ENCODE measurements at regions not wholly inside any gene's neighbourhood (a gene's known extent, or its start where the extent isn't known, plus 50 kb on each side); places are given as distances from the start of the nearest gene placed in this dataset.
A peak's percentile ranks its signal among the peaks of the same experiment; 100 is the strongest.

- no peaks in the 10 kb centered on the region for H3K36me3 ChIP-seq (ENCODE audit: control insufficient read depth in 2 of 2, insufficient read depth in 1 of 2, low read length in 2 of 2)
Observed at GRCh38 chr15:89387140-89387903, 52.7 kb upstream of the POLG start.

GRCh38 chr15:89385596-89386331 lies 51.1 kb upstream of the POLG start:
- Histone ChIP-seq H3K36me3 (ENCODE audit: control insufficient read depth in 2 of 2, insufficient read depth in 1 of 2, low read length in 2 of 2) (no peaks in the 10 kb centered on the region), H3K4me1 (ENCODE audit: control insufficient read depth, insufficient read depth, low read length) (peaks cover 16% of the 10 kb centered on the region), H3K9me3 (ENCODE audit: control insufficient read depth, insufficient read depth, low read depth, low read length) (no peaks in the 10 kb centered on the region), H3K4me3 (ENCODE audit: low read depth, low read length) (no peak overlapping the region), H3K27ac (ENCODE audit: extremely low read depth, low read depth, low read length) (no peak overlapping the region)
- CTCF ChIA-PET: interaction anchor here (0.5 to 16.0 kb wide), 6 partner anchors 12 to 178 kb away, joined by 3 to 237 read pairs (median 3); no protein-coding TSS in a partner anchor
- no peak for TF ChIP-seq IKZF3 (tag by site-specific recombination; IDR thresholded peaks at IDR 0.05)
- no peak for TF ChIP-seq ZNF785 (tag by site-specific recombination; IDR thresholded peaks at IDR 0.05)
- no peak for TF ChIP-seq TSHZ1 (tag by site-specific recombination; IDR thresholded peaks at IDR 0.05; ENCODE audit: borderline replicate concordance)
- peak; percentile 51; the same call in 1 of the 2 replicates for TF ChIP-seq PRDM1 (tag by site-specific recombination; IDR thresholded peaks at IDR 0.05)
- POLR2A ChIA-PET: interaction anchor here (0.6 kb wide), 1 partner anchor 298 kb away, joined by 4 read pairs; the partner anchor contains the start of gene ABHD2

More at GRCh38 chr15:89387140-89387903, 52.7 kb upstream of the POLG start:
- no peaks in the 10 kb centered on the region for H3K9me3 ChIP-seq (ENCODE audit: control insufficient read depth, insufficient read depth, low read depth, low read length)
- no peak overlapping the region for H3K4me3 ChIP-seq (ENCODE audit: low read depth, low read length)
- H3K27ac ChIP-seq (ENCODE audit: extremely low read depth, low read depth, low read length): no peak overlapping the region
- TF ChIP-seq ZNF2 (tag by site-specific recombination; IDR thresholded peaks at IDR 0.05) (no peak), ZNF488 (tag by site-specific recombination; IDR thresholded peaks at IDR 0.05) (no peak), ZNF449 (tag by site-specific recombination; IDR thresholded peaks at IDR 0.05) (no peak), RBAK (tag by site-specific recombination; IDR thresholded peaks at IDR 0.05) (no peak), SCRT2 (tag by site-specific recombination; IDR thresholded peaks at IDR 0.05) (no peak), ZNF48 (tag by site-specific recombination; IDR thresholded peaks at IDR 0.05) (no peak), ZNF133 (tag by site-specific recombination; IDR thresholded peaks at IDR 0.05) (no peak), ZNF645 (tag by site-specific recombination; IDR thresholded peaks at IDR 0.05) (no peak), ZNF624 (tag by site-specific recombination; IDR thresholded peaks at IDR 0.05) (no peak), ZNF423 (tag by site-specific recombination; IDR thresholded peaks at IDR 0.05) (no peak), SP7 (tag by site-specific recombination; IDR thresholded peaks at IDR 0.05) (no peak), ZNF311 (tag by site-specific recombination; IDR thresholded peaks at IDR 0.05; ENCODE audit: borderline replicate concordance) (no peak), ZNF707 (tag by site-specific recombination; IDR thresholded peaks at IDR 0.05) (no peak), SETDB1 (IDR thresholded peaks at IDR 0.05; ENCODE audit: insufficient read length, low read length) (no peak), ZNF623 (tag by site-specific recombination; IDR thresholded peaks at IDR 0.05) (no peak), ZNF776 (tag by site-specific recombination; IDR thresholded peaks at IDR 0.05; ENCODE audit: borderline replicate concordance) (no peak), ZSCAN5A (tag by site-specific recombination; IDR thresholded peaks at IDR 0.05) (no peak), ZNF184 (tag by site-specific recombination; IDR thresholded peaks at IDR 0.05) (no peak), ZBTB8A (tag by site-specific recombination; IDR thresholded peaks at IDR 0.05) (no peak)
- ChIA-PET POLR2A (no interaction called here), CTCF (interaction anchor here (1.0 to 16.0 kb wide), 3 partner anchors 10 to 28 kb away, joined by 3 to 237 read pairs (median 3); no protein-coding TSS in a partner anchor)
- peaks cover 16% of the 10 kb centered on the region for H3K4me1 ChIP-seq (ENCODE audit: control insufficient read depth, insufficient read depth, low read length)
